ENCODE measurements at regions not wholly inside any gene's neighbourhood (a gene's known extent, or its start where the extent isn't known, plus 50 kb on each side); places are given as distances from the start of the nearest gene placed in this dataset.
"Not testable (repeated sequence)": the region's sequence is repeated elsewhere in the genome, so short reads cannot be mapped to it uniquely, and the experiment has no call there.

GRCh38 chr6:26720663-26721218, 61.2 kb upstream of the ZNF322 start:
- H3K9me3 ChIP-seq (ENCODE audit: low read length); H4K20me1 ChIP-seq (ENCODE audit: insufficient read depth, low read length); H3K9ac ChIP-seq (ENCODE audit: low read length); H3F3A ChIP-seq (ENCODE audit: insufficient read depth, low read length); H3K36me3 ChIP-seq (ENCODE audit: insufficient read depth, low read length); H3K4me3 ChIP-seq (ENCODE audit: low read depth, low read length, poor library complexity, severe bottlenecking); H2AFZ ChIP-seq (ENCODE audit: low read length); H3K9me2 ChIP-seq (ENCODE audit: low read depth, low read length); H3K4me1 ChIP-seq (ENCODE audit: insufficient read depth, low read length, severe bottlenecking); H3K27me3 ChIP-seq (ENCODE audit: insufficient read depth, low read length); H3K27ac ChIP-seq (ENCODE audit: low read depth, low read length, poor library complexity, severe bottlenecking); H3K4me2 ChIP-seq (ENCODE audit: low read length); H3K79me2 ChIP-seq (ENCODE audit: insufficient read depth, low read length): not testable (repeated sequence)

- H4K20me1 ChIP-seq (ENCODE audit: insufficient read depth, low read length); H3K9ac ChIP-seq (ENCODE audit: low read length); H3F3A ChIP-seq (ENCODE audit: insufficient read depth, low read length); H3K4me3 ChIP-seq (ENCODE audit: low read depth, low read length, poor library complexity, severe bottlenecking); H3K27me3 ChIP-seq (ENCODE audit: insufficient read depth, low read length); H3K27ac ChIP-seq (ENCODE audit: low read depth, low read length, poor library complexity, severe bottlenecking); H3K4me2 ChIP-seq (ENCODE audit: low read length); H3K79me2 ChIP-seq (ENCODE audit: insufficient read depth, low read length); H3K9me3 ChIP-seq (ENCODE audit: low read length); H3K36me3 ChIP-seq (ENCODE audit: insufficient read depth, low read length); H3K4me1 ChIP-seq (ENCODE audit: insufficient read depth, low read length, severe bottlenecking); H2AFZ ChIP-seq (ENCODE audit: low read length); H3K9me2 ChIP-seq (ENCODE audit: low read depth, low read length): not testable (repeated sequence)
Measured at GRCh38 chr6:26730019-26730766, 70.6 kb upstream of the ZNF322 start.

GRCh38 chr6:26734776-26735472, 75.4 kb upstream of the ZNF322 start:
- H2AFZ ChIP-seq (ENCODE audit: low read length); H3K36me3 ChIP-seq (ENCODE audit: insufficient read depth, low read length); H4K20me1 ChIP-seq (ENCODE audit: insufficient read depth, low read length); H3K9me2 ChIP-seq (ENCODE audit: low read depth, low read length); H3K4me3 ChIP-seq (ENCODE audit: low read depth, low read length, poor library complexity, severe bottlenecking); H3K9ac ChIP-seq (ENCODE audit: low read length); H3K79me2 ChIP-seq (ENCODE audit: insufficient read depth, low read length); H3K27ac ChIP-seq (ENCODE audit: low read depth, low read length, poor library complexity, severe bottlenecking); H3K4me2 ChIP-seq (ENCODE audit: low read length); H3K9me3 ChIP-seq (ENCODE audit: low read length); H3K4me1 ChIP-seq (ENCODE audit: insufficient read depth, low read length, severe bottlenecking); H3F3A ChIP-seq (ENCODE audit: insufficient read depth, low read length); H3K27me3 ChIP-seq (ENCODE audit: insufficient read depth, low read length): not testable (repeated sequence)

GRCh38 chr6:26739811-26740210, 80.3 kb upstream of the ZNF322 start:
- no peak overlapping the region for H3K4me3 ChIP-seq (ENCODE audit: low read depth, low read length, poor library complexity, severe bottlenecking)
- TF ChIP-seq CTCF (IDR thresholded peaks at IDR 0.05; ENCODE audit: low read length) (no peak), EZH2 (IDR thresholded peaks at IDR 0.05; ENCODE audit: borderline replicate concordance, low read length) (no peak)
- H3K36me3 ChIP-seq (ENCODE audit: insufficient read depth, low read length) = no peaks in the 10 kb centered on the region
- H3K4me2 ChIP-seq (ENCODE audit: low read length) = no peak overlapping the region
- no peaks in the 10 kb centered on the region for H3K9me2 ChIP-seq (ENCODE audit: low read depth, low read length)
- H3K27ac ChIP-seq (ENCODE audit: low read depth, low read length, poor library complexity, severe bottlenecking) = no peak overlapping the region
- no peaks in the 10 kb centered on the region for H3F3A ChIP-seq (ENCODE audit: insufficient read depth, low read length)
- no peak overlapping the region for H3K9ac ChIP-seq (ENCODE audit: low read length)
- H4K20me1 ChIP-seq (ENCODE audit: insufficient read depth, low read length) = no peaks in the 10 kb centered on the region
- no peaks in the 10 kb centered on the region for H3K9me3 ChIP-seq (ENCODE audit: low read length)
- H2AFZ ChIP-seq (ENCODE audit: low read length) = no peak overlapping the region
- no peaks in the 10 kb centered on the region for H3K4me1 ChIP-seq (ENCODE audit: insufficient read depth, low read length, severe bottlenecking)
- no peaks in the 10 kb centered on the region for H3K79me2 ChIP-seq (ENCODE audit: insufficient read depth, low read length)
- H3K27me3 ChIP-seq (ENCODE audit: insufficient read depth, low read length) = no peaks in the 10 kb centered on the region

Measured in OCI-LY1 (cell line).